C4-2B (cell line): ENCODE measurements at regions not wholly inside any gene's neighbourhood (a gene's known extent, or its start where the extent isn't known, plus 50 kb on each side); places are given as distances from the start of the nearest gene placed in this dataset.

Source experiments
- CTCF ChIP-seq: fragments of 450-650 bp; conservative IDR thresholded peaks from 2 replicates; pipeline ENCODE4 v1.5.1; 2017; ENCODE audit warnings: mild to moderate bottlenecking
- ZFX ChIP-seq: fragments of 450-650 bp; IDR thresholded peaks from 2 replicates; pipeline ENCODE4 v1.6.1; 2017

- TF ChIP-seq CTCF (no peak), ZFX (no peak)
These were observed 273.5 kb upstream of the HDAC4 start for GRCh38 chr2:239674101-239674980.
